ENCODE measurements at regions not wholly inside any gene's neighbourhood (a gene's known extent, or its start where the extent isn't known, plus 50 kb on each side); places are given as distances from the start of the nearest gene placed in this dataset.

- no peak overlapping the region for H3K4me3 ChIP-seq (ENCODE audit: low read length)
- TF ChIP-seq, protein P1, sequence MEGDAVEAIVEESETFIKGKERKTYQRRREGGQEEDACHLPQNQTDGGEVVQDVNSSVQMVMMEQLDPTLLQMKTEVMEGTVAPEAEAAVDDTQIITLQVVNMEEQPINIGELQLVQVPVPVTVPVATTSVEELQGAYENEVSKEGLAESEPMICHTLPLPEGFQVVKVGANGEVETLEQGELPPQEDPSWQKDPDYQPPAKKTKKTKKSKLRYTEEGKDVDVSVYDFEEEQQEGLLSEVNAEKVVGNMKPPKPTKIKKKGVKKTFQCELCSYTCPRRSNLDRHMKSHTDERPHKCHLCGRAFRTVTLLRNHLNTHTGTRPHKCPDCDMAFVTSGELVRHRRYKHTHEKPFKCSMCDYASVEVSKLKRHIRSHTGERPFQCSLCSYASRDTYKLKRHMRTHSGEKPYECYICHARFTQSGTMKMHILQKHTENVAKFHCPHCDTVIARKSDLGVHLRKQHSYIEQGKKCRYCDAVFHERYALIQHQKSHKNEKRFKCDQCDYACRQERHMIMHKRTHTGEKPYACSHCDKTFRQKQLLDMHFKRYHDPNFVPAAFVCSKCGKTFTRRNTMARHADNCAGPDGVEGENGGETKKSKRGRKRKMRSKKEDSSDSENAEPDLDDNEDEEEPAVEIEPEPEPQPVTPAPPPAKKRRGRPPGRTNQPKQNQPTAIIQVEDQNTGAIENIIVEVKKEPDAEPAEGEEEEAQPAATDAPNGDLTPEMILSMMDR (IDR thresholded peaks at IDR 0.05; ENCODE audit: low read length) = no peak
- TF ChIP-seq EZH2phosphoT487 (IDR thresholded peaks at IDR 0.05; ENCODE audit: low read length) (no peak), EZH2 (optimal IDR thresholded peaks at IDR 0.05; ENCODE audit: low read depth, low read length) (no peak)
These were observed 336.5 kb downstream of the CRPPA start for GRCh38 chr7:16084875-16085274.

GRCh38 chr7:16084370-16084769 lies 337.0 kb downstream of the CRPPA start:
- H3K79me2 ChIP-seq (ENCODE audit: low read length) = no peaks in the 10 kb centered on the region
- no peaks in the 10 kb centered on the region for H4K20me1 ChIP-seq (ENCODE audit: insufficient read depth, low read length)
- no peaks in the 10 kb centered on the region for H3K4me1 ChIP-seq (ENCODE audit: low read length)
- no peaks in the 10 kb centered on the region for H3F3A ChIP-seq (ENCODE audit: insufficient read depth, low read length)
- DNase-seq = no peak
- no peaks in the 10 kb centered on the region for H3K36me3 ChIP-seq (replicated peaks; ENCODE audit: insufficient read depth, low read length)
- H3K27me3 ChIP-seq (replicated peaks; ENCODE audit: insufficient read depth, low read length) = no peaks in the 10 kb centered on the region
- no peak overlapping the region for H3K4me3 ChIP-seq (ENCODE audit: low read length)
- TF ChIP-seq, protein P1 (IDR thresholded peaks at IDR 0.05; ENCODE audit: low read length) = no peak
- TF ChIP-seq EZH2 (optimal IDR thresholded peaks at IDR 0.05; ENCODE audit: low read depth, low read length) (no peak), EZH2phosphoT487 (IDR thresholded peaks at IDR 0.05; ENCODE audit: low read length) (no peak)
- no peak overlapping the region for H3K9ac ChIP-seq (ENCODE audit: low read length)
- H3K27ac ChIP-seq (ENCODE audit: low read length) = no peak overlapping the region
- H3K9me3 ChIP-seq (replicated peaks; ENCODE audit: insufficient read depth, low read length) = no peaks in the 10 kb centered on the region
- H3K9me2 ChIP-seq (replicated peaks; ENCODE audit: insufficient read depth, low read length) = no peaks in the 10 kb centered on the region
- no peak overlapping the region for H2AFZ ChIP-seq (ENCODE audit: low read length)
- no peak overlapping the region for H3K4me2 ChIP-seq (ENCODE audit: low read depth, low read length)

More at GRCh38 chr7:16084875-16085274, 336.5 kb downstream of the CRPPA start:
- H3K79me2 ChIP-seq (ENCODE audit: low read length) = no peaks in the 10 kb centered on the region
- no peak overlapping the region for H3K9ac ChIP-seq (ENCODE audit: low read length)
- no peaks in the 10 kb centered on the region for H3K9me2 ChIP-seq (replicated peaks; ENCODE audit: insufficient read depth, low read length)
- no peaks in the 10 kb centered on the region for H3K36me3 ChIP-seq (replicated peaks; ENCODE audit: insufficient read depth, low read length)
- no peak overlapping the region for H3K4me2 ChIP-seq (ENCODE audit: low read depth, low read length)
- no peaks in the 10 kb centered on the region for H3K4me1 ChIP-seq (ENCODE audit: low read length)
- no peak overlapping the region for H2AFZ ChIP-seq (ENCODE audit: low read length)
- H3K9me3 ChIP-seq (replicated peaks; ENCODE audit: insufficient read depth, low read length) = no peaks in the 10 kb centered on the region
- no peaks in the 10 kb centered on the region for H3F3A ChIP-seq (ENCODE audit: insufficient read depth, low read length)
- no peaks in the 10 kb centered on the region for H4K20me1 ChIP-seq (ENCODE audit: insufficient read depth, low read length)
- H3K27ac ChIP-seq (ENCODE audit: low read length) = no peak overlapping the region
- DNase-seq = no peak
- no peaks in the 10 kb centered on the region for H3K27me3 ChIP-seq (replicated peaks; ENCODE audit: insufficient read depth, low read length)

- Histone ChIP-seq H3K9ac (ENCODE audit: low read length) (no peak overlapping the region), H3K27ac (ENCODE audit: low read length) (no peak overlapping the region), H3K27me3 (replicated peaks; ENCODE audit: insufficient read depth, low read length) (no peaks in the 10 kb centered on the region), H3K4me1 (ENCODE audit: low read length) (no peaks in the 10 kb centered on the region), H3F3A (ENCODE audit: insufficient read depth, low read length) (no peaks in the 10 kb centered on the region), H3K9me2 (replicated peaks; ENCODE audit: insufficient read depth, low read length) (no peaks in the 10 kb centered on the region), H2AFZ (ENCODE audit: low read length) (no peak overlapping the region), H4K20me1 (ENCODE audit: insufficient read depth, low read length) (no peaks in the 10 kb centered on the region), H3K36me3 (replicated peaks; ENCODE audit: insufficient read depth, low read length) (no peaks in the 10 kb centered on the region), H3K4me2 (ENCODE audit: low read depth, low read length) (no peak overlapping the region), H3K4me3 (ENCODE audit: low read length) (no peak overlapping the region), H3K9me3 (replicated peaks; ENCODE audit: insufficient read depth, low read length) (no peaks in the 10 kb centered on the region), H3K79me2 (ENCODE audit: low read length) (no peaks in the 10 kb centered on the region)
- TF ChIP-seq EZH2phosphoT487 (IDR thresholded peaks at IDR 0.05; ENCODE audit: low read length) (no peak), EZH2 (optimal IDR thresholded peaks at IDR 0.05; ENCODE audit: low read depth, low read length) (no peak)
- TF ChIP-seq, protein P1 (IDR thresholded peaks at IDR 0.05; ENCODE audit: low read length) = no peak
- no peak for DNase-seq
These were observed 337.4 kb downstream of the CRPPA start for GRCh38 chr7:16083931-16084330.

Data from MM.1S (cell line).